ENCODE measurements at regions not wholly inside any gene's neighbourhood (a gene's known extent, or its start where the extent isn't known, plus 50 kb on each side); places are given as distances from the start of the nearest gene placed in this dataset.

DNA sequence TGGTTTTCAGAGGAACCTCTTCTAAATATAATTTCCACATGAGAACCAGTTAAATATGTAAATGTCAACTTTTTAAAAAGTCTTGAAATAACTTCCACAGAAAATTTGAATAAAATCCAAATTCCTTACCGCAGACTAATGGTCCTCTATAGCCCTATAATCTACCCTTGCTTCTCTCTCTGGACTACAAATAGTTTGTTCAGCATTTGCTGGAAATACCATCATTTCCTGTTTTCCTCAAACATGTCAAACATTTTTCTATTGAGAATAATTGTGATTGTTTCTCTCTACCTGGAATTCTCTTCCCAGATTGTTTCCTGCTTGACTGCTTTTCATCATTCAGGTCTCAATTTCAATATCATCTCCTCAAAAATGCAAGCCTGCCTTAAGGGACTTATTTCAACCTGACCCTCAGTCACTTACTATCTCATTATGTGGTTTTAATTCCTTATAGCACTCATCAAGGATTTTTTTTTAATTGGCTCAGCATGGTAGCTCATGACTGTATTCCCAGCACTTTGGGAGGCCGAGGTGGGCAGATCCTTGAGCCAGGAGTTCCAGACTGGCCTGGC lies 898.9 kb upstream of the MIR17HG start:
- H3K79me2 ChIP-seq (ENCODE audit: low read depth): no peaks in the 10 kb centered on the region
- no peak overlapping the region for H3K4me3 Mint-ChIP-seq

DNA sequence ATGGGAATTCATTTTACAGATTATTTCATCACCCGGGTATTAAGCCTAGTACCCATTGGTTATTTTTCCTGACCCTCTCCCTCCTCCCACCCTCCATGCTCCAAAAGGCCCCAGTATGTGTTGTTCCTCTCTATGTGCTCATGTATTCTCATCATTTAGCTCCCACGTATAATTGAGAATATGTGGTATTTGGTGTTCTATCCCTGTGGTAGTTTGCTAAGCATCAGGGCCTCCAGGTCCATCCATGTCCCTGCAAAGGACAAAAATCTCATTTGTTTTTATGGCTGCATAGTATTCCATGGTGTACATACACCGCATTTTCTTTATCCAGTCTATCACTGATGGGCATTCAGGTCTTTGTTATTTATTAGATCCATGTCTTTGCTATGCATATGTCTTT lies 894.1 kb upstream of the MIR17HG start:
- H3K9ac ChIP-seq: no peak overlapping the region
- no peak overlapping the region for H3K4me3 ChIP-seq
- no peaks in the 10 kb centered on the region for H4K20me1 ChIP-seq (ENCODE audit: low read depth)
- H3K4me3 Mint-ChIP-seq: no peak overlapping the region
- no peaks in the 10 kb centered on the region for H3K36me3 ChIP-seq
- H3K36me3 Mint-ChIP-seq: no peaks in the 10 kb centered on the region
- no peaks in the 10 kb centered on the region for H3K4me1 ChIP-seq
- H3K27ac ChIP-seq: no peak overlapping the region
- no peaks in the 10 kb centered on the region for H3K27me3 ChIP-seq
- H2AFZ ChIP-seq (replicated peaks): no peak overlapping the region
- no peaks in the 10 kb centered on the region for H3K9me3 ChIP-seq (ENCODE audit: low read depth)
- H3F3A ChIP-seq (ENCODE audit: low read depth): no peaks in the 10 kb centered on the region
- H3K27me3 Mint-ChIP-seq (ENCODE audit: insufficient read depth, low read depth): peaks cover 2% of the 10 kb centered on the region
- TF ChIP-seq EZH2phosphoT487 (IDR thresholded peaks at IDR 0.05): no peak
- TF ChIP-seq, protein P1, sequence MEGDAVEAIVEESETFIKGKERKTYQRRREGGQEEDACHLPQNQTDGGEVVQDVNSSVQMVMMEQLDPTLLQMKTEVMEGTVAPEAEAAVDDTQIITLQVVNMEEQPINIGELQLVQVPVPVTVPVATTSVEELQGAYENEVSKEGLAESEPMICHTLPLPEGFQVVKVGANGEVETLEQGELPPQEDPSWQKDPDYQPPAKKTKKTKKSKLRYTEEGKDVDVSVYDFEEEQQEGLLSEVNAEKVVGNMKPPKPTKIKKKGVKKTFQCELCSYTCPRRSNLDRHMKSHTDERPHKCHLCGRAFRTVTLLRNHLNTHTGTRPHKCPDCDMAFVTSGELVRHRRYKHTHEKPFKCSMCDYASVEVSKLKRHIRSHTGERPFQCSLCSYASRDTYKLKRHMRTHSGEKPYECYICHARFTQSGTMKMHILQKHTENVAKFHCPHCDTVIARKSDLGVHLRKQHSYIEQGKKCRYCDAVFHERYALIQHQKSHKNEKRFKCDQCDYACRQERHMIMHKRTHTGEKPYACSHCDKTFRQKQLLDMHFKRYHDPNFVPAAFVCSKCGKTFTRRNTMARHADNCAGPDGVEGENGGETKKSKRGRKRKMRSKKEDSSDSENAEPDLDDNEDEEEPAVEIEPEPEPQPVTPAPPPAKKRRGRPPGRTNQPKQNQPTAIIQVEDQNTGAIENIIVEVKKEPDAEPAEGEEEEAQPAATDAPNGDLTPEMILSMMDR (IDR thresholded peaks at IDR 0.05): no peak
- TF ChIP-seq EZH2 (IDR thresholded peaks at IDR 0.05): no peak
- H3K9me3 Mint-ChIP-seq: peaks cover 9% of the 10 kb centered on the region
- H3K4me2 ChIP-seq: no peak overlapping the region
- no peaks in the 10 kb centered on the region for H3K4me1 Mint-ChIP-seq
- H3K79me2 ChIP-seq (ENCODE audit: low read depth): no peaks in the 10 kb centered on the region
- no peak overlapping the region for H3K27ac Mint-ChIP-seq
- no peak for DNase-seq (ENCODE audit: low spot score)

More for the DNA sequence above, 898.9 kb upstream of the MIR17HG start:
- no peaks in the 10 kb centered on the region for H3K4me1 ChIP-seq
- Mint-ChIP-seq H3K9me3 (peaks cover 9% of the 10 kb centered on the region), H3K27ac (no peak overlapping the region), H3K4me1 (peaks cover 15% of the 10 kb centered on the region), H3K36me3 (peaks cover 2% of the 10 kb centered on the region), H3K27me3 (ENCODE audit: insufficient read depth, low read depth) (peaks cover 7% of the 10 kb centered on the region)
- TF ChIP-seq EZH2 (IDR thresholded peaks at IDR 0.05): no peak
- no peak for TF ChIP-seq EZH2phosphoT487 (IDR thresholded peaks at IDR 0.05)
- TF ChIP-seq, protein P1 (IDR thresholded peaks at IDR 0.05): no peak
- no peak overlapping the region for H3K9ac ChIP-seq
- H3K27ac ChIP-seq: no peak overlapping the region
- no peaks in the 10 kb centered on the region for H3K36me3 ChIP-seq
- no peaks in the 10 kb centered on the region for H3K9me3 ChIP-seq (ENCODE audit: low read depth)
- DNase-seq (ENCODE audit: low spot score): no peak
- no peaks in the 10 kb centered on the region for H3K27me3 ChIP-seq
- no peak overlapping the region for H2AFZ ChIP-seq (replicated peaks)
- H3K4me2 ChIP-seq: no peak overlapping the region
- H3K4me3 ChIP-seq: no peak overlapping the region
- H3F3A ChIP-seq (ENCODE audit: low read depth): no peaks in the 10 kb centered on the region
- H4K20me1 ChIP-seq (ENCODE audit: low read depth): no peaks in the 10 kb centered on the region

- DNase-seq (ENCODE audit: low spot score): no peak
- Mint-ChIP-seq H3K4me3 (no peak overlapping the region), H3K27ac (no peak overlapping the region), H3K9me3 (peaks cover 7% of the 10 kb centered on the region), H3K36me3 (no peaks in the 10 kb centered on the region), H3K4me1 (no peaks in the 10 kb centered on the region), H3K27me3 (ENCODE audit: insufficient read depth, low read depth) (peaks cover 2% of the 10 kb centered on the region)
- Histone ChIP-seq H2AFZ (replicated peaks) (no peak overlapping the region), H3K4me1 (no peaks in the 10 kb centered on the region), H3K9ac (no peak overlapping the region), H3K4me3 (no peak overlapping the region), H3K27me3 (no peaks in the 10 kb centered on the region), H3K79me2 (ENCODE audit: low read depth) (no peaks in the 10 kb centered on the region), H3K27ac (no peak overlapping the region), H3K36me3 (no peaks in the 10 kb centered on the region), H3K9me3 (ENCODE audit: low read depth) (no peaks in the 10 kb centered on the region), H3K4me2 (no peak overlapping the region), H3F3A (ENCODE audit: low read depth) (no peaks in the 10 kb centered on the region), H4K20me1 (ENCODE audit: low read depth) (no peaks in the 10 kb centered on the region)
- TF ChIP-seq, protein P1 (IDR thresholded peaks at IDR 0.05): no peak
- TF ChIP-seq EZH2 (IDR thresholded peaks at IDR 0.05) (no peak), EZH2phosphoT487 (IDR thresholded peaks at IDR 0.05) (no peak)
Observed at GRCh38 chr13:90454002-90454636, 893.4 kb upstream of the MIR17HG start.

Data from neural progenitor cell (in vitro differentiated cells).